Left hindlimb (tissue), 1 donor: ENCODE measurements at regions not wholly inside any gene's neighbourhood (a gene's known extent, or its start where the extent isn't known, plus 50 kb on each side); places are given as distances from the start of the nearest gene placed in this dataset.

Experiments used
- DNase-seq: peaks from one replicate; pipeline ENCODE4 v3.0.0-alpha.2; 2018

- no peak for DNase-seq
Observed at GRCh38 chr1:232518349-232518748, 111.6 kb downstream of the SIPA1L2 start.

GRCh38 chr1:232517204-232517603, 112.7 kb downstream of the SIPA1L2 start:
- no peak for DNase-seq

- no peak for DNase-seq
Observed at GRCh38 chr1:232515706-232516105, 114.2 kb downstream of the SIPA1L2 start.

- DNase-seq: no peak
Observed at GRCh38 chr1:232512712-232513111, 117.2 kb downstream of the SIPA1L2 start.

GRCh38 chr1:232511172-232511571, 118.8 kb downstream of the SIPA1L2 start:
- DNase-seq: no peak

GRCh38 chr1:232510367-232511110, 119.4 kb downstream of the SIPA1L2 start:
- no peak for DNase-seq

DNA sequence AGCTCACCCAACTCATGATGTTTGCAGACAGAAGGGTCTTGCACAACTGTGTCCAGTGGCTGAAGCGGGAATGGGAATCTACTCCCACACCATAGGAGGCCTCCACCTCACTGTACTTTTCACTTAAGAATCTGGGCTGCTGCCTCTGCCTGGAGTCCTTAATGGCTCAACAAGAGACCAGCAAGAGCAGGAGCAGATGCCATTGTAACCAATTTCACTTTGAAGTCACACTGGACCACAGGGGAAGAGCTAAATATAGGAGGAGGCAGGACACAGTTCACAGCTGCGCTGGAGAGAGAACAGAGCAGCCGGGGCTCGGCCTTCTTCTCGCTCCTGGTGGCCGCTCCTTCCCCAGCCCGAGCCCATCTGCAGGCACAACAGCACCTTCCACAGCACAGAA, 120.4 kb downstream of the SIPA1L2 start:
- DNase-seq: peak; percentile 36

GRCh38 chr1:232508130-232508701, 121.7 kb downstream of the SIPA1L2 start:
- DNase-seq: no peak

DNA sequence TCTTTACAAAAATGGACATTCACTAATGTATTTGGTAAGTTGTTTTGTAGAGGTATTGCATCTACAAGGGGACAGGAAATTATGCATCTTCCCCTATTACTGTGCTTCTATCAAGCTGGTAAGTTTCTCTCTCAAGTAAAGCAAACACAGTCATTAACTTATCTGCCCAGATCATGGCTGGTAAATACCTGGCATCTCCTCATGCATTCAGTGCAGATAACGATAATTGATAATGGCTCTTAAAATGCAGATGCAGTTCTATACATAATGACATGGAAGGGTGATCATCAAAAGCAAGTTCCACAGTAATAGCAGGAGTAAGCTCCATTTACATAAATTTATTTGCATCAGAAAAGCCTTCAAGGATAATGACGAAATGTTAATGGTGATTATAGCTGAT, 122.4 kb downstream of the SIPA1L2 start:
- DNase-seq: no peak

- no peak for DNase-seq
Observed at GRCh38 chr1:232505884-232506283, 124.0 kb downstream of the SIPA1L2 start.

DNA sequence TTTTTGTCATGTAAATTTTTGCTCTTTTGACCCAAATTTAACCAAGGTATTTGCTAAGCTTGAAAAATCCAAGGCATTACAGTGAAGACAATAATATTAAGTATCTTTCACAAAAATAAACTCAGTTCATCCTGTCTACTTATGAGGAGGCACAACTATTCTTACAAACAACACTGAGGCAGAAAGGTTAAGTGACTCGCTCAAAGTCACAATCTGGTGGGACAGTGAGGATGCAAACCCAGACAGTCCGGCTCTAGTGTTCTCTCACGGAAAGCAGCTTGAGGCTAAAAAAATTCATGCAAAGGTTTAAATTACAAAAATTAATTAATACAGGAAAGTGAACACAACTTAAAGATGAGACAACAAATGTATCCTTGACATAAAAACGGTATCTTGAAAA, 125.3 kb downstream of the SIPA1L2 start:
- DNase-seq: no peak

DNA sequence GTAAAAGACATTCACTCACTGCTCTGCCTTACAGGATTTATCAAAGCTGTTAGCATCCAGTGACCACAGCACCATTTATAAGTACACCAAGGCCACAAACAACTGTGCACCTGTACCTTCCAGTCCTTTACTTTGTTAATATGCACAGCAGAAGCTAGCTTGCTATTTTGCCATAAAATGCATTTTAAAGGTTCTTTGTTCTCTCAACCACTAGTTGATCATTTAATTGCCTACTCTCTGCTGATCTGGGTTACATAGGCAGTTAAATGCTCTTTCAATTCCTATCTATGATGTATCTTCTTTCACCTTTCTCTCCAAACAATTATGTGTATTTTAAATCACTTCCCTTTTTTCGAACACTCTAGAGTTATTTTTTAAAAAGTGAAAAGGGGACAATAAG, 126.4 kb downstream of the SIPA1L2 start:
- DNase-seq: no peak

DNA sequence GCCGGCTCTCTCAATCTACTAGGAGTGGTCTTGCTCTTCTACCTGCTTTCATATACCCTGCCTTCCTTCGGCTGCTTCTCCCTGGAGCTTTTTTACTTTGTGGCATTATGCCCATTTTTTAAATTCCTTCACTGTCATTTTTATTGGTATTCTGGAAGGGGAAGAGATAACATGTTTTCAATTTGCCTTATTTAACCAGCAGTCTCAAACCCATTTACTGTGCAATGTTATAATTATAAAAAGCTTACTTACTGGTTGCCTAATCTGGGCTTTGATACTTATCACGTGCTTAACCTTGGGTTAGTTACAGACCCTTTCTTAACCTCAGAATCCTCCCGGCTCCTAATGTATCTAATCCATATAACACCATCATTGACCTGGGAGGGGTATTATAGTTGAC, 128.1 kb downstream of the SIPA1L2 start:
- no peak for DNase-seq

- DNase-seq: no peak
Observed at GRCh38 chr1:232499188-232499587, 130.7 kb downstream of the SIPA1L2 start.

GRCh38 chr1:232493869-232494268, 136.1 kb downstream of the SIPA1L2 start:
- no peak for DNase-seq

GRCh38 chr1:232489256-232489655, 140.7 kb downstream of the SIPA1L2 start:
- DNase-seq: no peak

GRCh38 chr1:232487236-232487635, 142.7 kb downstream of the SIPA1L2 start:
- DNase-seq: no peak

DNA sequence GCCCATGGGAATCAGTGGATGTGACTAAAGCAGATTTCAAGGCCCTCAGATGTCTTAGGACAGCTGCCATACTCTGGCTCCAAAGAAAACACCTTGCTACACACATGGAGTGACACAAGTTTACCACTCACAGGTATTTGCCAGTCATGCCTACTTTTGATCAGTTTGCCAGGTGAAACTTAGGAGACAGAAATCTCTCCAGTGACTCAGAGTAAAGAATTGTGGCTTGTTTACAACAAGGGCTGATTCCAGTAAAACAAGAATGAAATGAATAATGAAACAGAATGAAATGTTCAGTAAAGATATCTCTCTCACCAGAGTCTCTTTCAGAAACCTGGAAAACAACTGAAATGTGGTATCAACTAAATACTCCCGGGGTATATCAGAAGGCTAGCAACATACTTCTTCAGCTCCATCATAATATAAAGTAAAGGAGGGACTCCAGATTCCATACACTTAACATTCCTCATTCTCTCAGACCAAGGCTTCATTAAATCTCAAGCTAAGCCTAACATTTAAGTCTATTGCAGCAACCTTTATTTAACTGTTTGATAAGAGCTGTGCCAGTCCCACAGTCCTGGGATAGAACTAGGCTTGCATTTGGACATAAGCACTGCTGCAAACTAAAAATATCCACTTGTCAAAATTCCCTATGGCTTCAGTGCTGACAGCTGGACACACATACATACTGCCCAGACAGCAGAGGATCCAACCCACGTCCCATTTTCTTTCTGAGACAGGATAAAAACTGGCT, 143.3 kb downstream of the SIPA1L2 start:
- DNase-seq: no peak

GRCh38 chr1:232486006-232486405, 143.9 kb downstream of the SIPA1L2 start:
- no peak for DNase-seq

- DNase-seq: no peak
Observed at GRCh38 chr1:232484856-232485255, 145.1 kb downstream of the SIPA1L2 start.

GRCh38 chr1:232483826-232484225, 146.1 kb downstream of the SIPA1L2 start:
- no peak for DNase-seq

GRCh38 chr1:232481091-232481490, 148.8 kb downstream of the SIPA1L2 start:
- DNase-seq: no peak

DNA sequence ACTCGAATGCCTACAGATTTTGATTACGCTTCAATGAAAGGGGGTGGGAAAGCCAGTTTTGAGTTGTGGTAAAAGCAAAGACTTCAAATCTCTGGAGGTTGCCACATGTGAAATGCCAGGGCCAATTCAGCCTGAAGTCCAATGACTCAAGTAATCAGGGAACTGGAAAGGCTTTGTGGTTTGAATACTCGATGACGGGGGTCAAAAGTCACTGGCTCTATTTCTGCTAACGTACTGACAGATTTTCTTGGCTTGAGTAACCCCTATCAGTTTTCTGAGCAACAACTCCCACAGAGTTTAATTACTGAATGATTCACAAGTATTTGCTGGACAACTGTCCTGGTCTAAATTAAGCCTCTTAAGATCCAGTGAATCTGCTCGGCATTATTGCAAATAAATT, 152.2 kb downstream of the SIPA1L2 start:
- DNase-seq: no peak

- no peak for DNase-seq
Observed at GRCh38 chr1:232476538-232476950, 153.4 kb downstream of the SIPA1L2 start.
